ENCODE measurements at regions not wholly inside any gene's neighbourhood (a gene's known extent, or its start where the extent isn't known, plus 50 kb on each side); places are given as distances from the start of the nearest gene placed in this dataset.
"Not testable (repeated sequence)": the region's sequence is repeated elsewhere in the genome, so short reads cannot be mapped to it uniquely, and the experiment has no call there.

GRCh38 chr1:201639826-201640225 lies 100.9 kb downstream of the NAV1 start:
- Mint-ChIP-seq H3K4me1 (ENCODE audit: unreplicated experiment) (peaks cover 39% of the 10 kb centered on the region), H3K36me3 (ENCODE audit: low read depth, unreplicated experiment) (peaks cover 30% of the 10 kb centered on the region), H3K27ac (ENCODE audit: unreplicated experiment) (no peak overlapping the region), H3K27me3 (ENCODE audit: unreplicated experiment) (peaks cover 13% of the 10 kb centered on the region), H3K4me3 (ENCODE audit: unreplicated experiment) (peak overlapping the region; percentile 62), H3K9me3 (ENCODE audit: unreplicated experiment) (no peaks in the 10 kb centered on the region)
- no peak for TF ChIP-seq CTCF (IDR thresholded peaks at IDR 0.05; ENCODE audit: unreplicated experiment)
- no peak for DNase-seq (ENCODE audit: low spot score)

GRCh38 chr1:201640624-201641023 lies 101.7 kb downstream of the NAV1 start:
- Mint-ChIP-seq H3K4me1 (ENCODE audit: unreplicated experiment) (peaks cover 38% of the 10 kb centered on the region), H3K27ac (ENCODE audit: unreplicated experiment) (no peak overlapping the region), H3K36me3 (ENCODE audit: low read depth, unreplicated experiment) (peaks cover 30% of the 10 kb centered on the region), H3K9me3 (ENCODE audit: unreplicated experiment) (no peaks in the 10 kb centered on the region), H3K4me3 (ENCODE audit: unreplicated experiment) (no peak overlapping the region), H3K27me3 (ENCODE audit: unreplicated experiment) (peaks cover 14% of the 10 kb centered on the region)
- TF ChIP-seq CTCF (IDR thresholded peaks at IDR 0.05; ENCODE audit: unreplicated experiment) = no peak
- no peak for DNase-seq (ENCODE audit: low spot score)

GRCh38 chr1:201641524-201642253 lies 102.8 kb downstream of the NAV1 start:
- Mint-ChIP-seq H3K4me1 (ENCODE audit: unreplicated experiment) (peaks cover 36% of the 10 kb centered on the region), H3K4me3 (ENCODE audit: unreplicated experiment) (no peak overlapping the region), H3K27me3 (ENCODE audit: unreplicated experiment) (peaks cover 16% of the 10 kb centered on the region), H3K27ac (ENCODE audit: unreplicated experiment) (peak overlapping the region; percentile 18), H3K9me3 (ENCODE audit: unreplicated experiment) (no peaks in the 10 kb centered on the region), H3K36me3 (ENCODE audit: low read depth, unreplicated experiment) (peaks cover 30% of the 10 kb centered on the region)
- no peak for DNase-seq (ENCODE audit: low spot score)
- TF ChIP-seq CTCF (IDR thresholded peaks at IDR 0.05; ENCODE audit: unreplicated experiment) = no peak

GRCh38 chr1:201643835-201644104 lies 104.8 kb downstream of the NAV1 start:
- Mint-ChIP-seq H3K36me3 (ENCODE audit: low read depth, unreplicated experiment) (peaks cover 28% of the 10 kb centered on the region), H3K4me3 (ENCODE audit: unreplicated experiment) (no peak overlapping the region), H3K27ac (ENCODE audit: unreplicated experiment) (no peak overlapping the region), H3K4me1 (ENCODE audit: unreplicated experiment) (peaks cover 34% of the 10 kb centered on the region), H3K27me3 (ENCODE audit: unreplicated experiment) (peaks cover 17% of the 10 kb centered on the region), H3K9me3 (ENCODE audit: unreplicated experiment) (no peaks in the 10 kb centered on the region)
- DNase-seq (ENCODE audit: low spot score) = no peak
- no peak for TF ChIP-seq CTCF (IDR thresholded peaks at IDR 0.05; ENCODE audit: unreplicated experiment)

GRCh38 chr1:201644197-201644596 lies 105.3 kb downstream of the NAV1 start:
- no peak overlapping the region for H3K27ac Mint-ChIP-seq (ENCODE audit: unreplicated experiment)
- DNase-seq (ENCODE audit: low spot score) = no peak
- peak overlapping the region; percentile 24 for H3K4me3 Mint-ChIP-seq (ENCODE audit: unreplicated experiment)
- peaks cover 34% of the 10 kb centered on the region for H3K4me1 Mint-ChIP-seq (ENCODE audit: unreplicated experiment)
- peaks cover 24% of the 10 kb centered on the region for H3K36me3 Mint-ChIP-seq (ENCODE audit: low read depth, unreplicated experiment)
- no peaks in the 10 kb centered on the region for H3K9me3 Mint-ChIP-seq (ENCODE audit: unreplicated experiment)
- TF ChIP-seq CTCF (IDR thresholded peaks at IDR 0.05; ENCODE audit: unreplicated experiment) = no peak
- peaks cover 17% of the 10 kb centered on the region for H3K27me3 Mint-ChIP-seq (ENCODE audit: unreplicated experiment)

GRCh38 chr1:201645000-201645399 lies 106.1 kb downstream of the NAV1 start:
- DNase-seq (ENCODE audit: low spot score); H3K27ac Mint-ChIP-seq (ENCODE audit: unreplicated experiment); H3K9me3 Mint-ChIP-seq (ENCODE audit: unreplicated experiment): not testable (repeated sequence)
- peaks cover 34% of the 10 kb centered on the region for H3K4me1 Mint-ChIP-seq (ENCODE audit: unreplicated experiment)
- H3K27me3 Mint-ChIP-seq (ENCODE audit: unreplicated experiment) = peaks cover 16% of the 10 kb centered on the region
- peak overlapping the region; percentile 24 for H3K4me3 Mint-ChIP-seq (ENCODE audit: unreplicated experiment)
- H3K36me3 Mint-ChIP-seq (ENCODE audit: low read depth, unreplicated experiment) = peaks cover 24% of the 10 kb centered on the region
